K562 (cell line): ENCODE measurements at regions not wholly inside any gene's neighbourhood (a gene's known extent, or its start where the extent isn't known, plus 50 kb on each side); places are given as distances from the start of the nearest gene placed in this dataset.

Experiments
- EZH2 ChIP-seq: IDR thresholded peaks from 2 replicates; pipeline ENCODE4 v1.6.1; 2012; ENCODE audit warnings: low read depth, mild to moderate bottlenecking, inconsistent platforms, low read length, borderline replicate concordance
- MED1 ChIP-seq: sonication (generic); formaldehyde crosslinking; IDR thresholded peaks from 2 replicates; pipeline ENCODE4 v1.8.1; 2023; ENCODE audit warnings: missing genetic modification reagents, borderline replicate concordance
- ZNF668 ChIP-seq: fragments of 250-450 bp; sonication (Bioruptor Pico); IDR thresholded peaks from 2 replicates; pipeline ENCODE4 v1.8.0; 2022; ENCODE audit warnings: mild to moderate bottlenecking, inconsistent platforms

DNA sequence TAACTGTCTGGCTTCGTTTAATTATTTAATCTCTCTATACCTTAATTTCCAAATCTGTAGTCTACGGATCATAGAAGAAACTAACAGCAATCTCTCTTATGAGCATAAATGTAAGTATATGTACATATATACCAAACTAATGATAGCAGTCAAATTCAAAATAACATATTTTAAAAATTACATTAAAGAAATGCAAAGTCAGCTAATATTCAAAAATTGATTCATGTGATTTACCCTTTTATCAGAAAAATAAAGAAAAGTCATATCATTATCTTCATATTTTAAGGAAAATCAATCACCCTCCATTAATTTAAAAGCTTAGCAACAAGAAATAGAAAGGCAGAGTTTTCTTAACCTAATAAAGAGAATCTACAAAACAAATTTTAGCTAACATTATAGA is 575.9 kb downstream of the IRS1 start:
- TF ChIP-seq EZH2, result no peak
- TF ChIP-seq ZNF668 (CRISPR knock-in tag), result no peak
- no peak for TF ChIP-seq MED1 (CRISPR knock-in tag)
